T47D (cell line): ENCODE measurements at regions not wholly inside any gene's neighbourhood (a gene's known extent, or its start where the extent isn't known, plus 50 kb on each side); places are given as distances from the start of the nearest gene placed in this dataset.
"Not testable (repeated sequence)": the region's sequence is repeated elsewhere in the genome, so short reads cannot be mapped to it uniquely, and the experiment has no call there.

Experiments
- DNase-seq, 2 experiments: peaks; one replicate each; pipeline versions ENCODE4 v3.0.0 to v3.0.0-alpha.2; 2011 to 2012; ENCODE audit warnings: low read depth in 1 of 2, low spot score in 1 of 2
- JUND ChIP-seq: IDR thresholded peaks from 2 replicates; pipeline ENCODE4 v1.6.1; 2012; ENCODE audit warnings: low read depth
- in situ Hi-C: cut with HindIII; loops from 2 replicates; pipeline ENCODE4 v1.10.0; 2016; ENCODE audit warnings: low sequenced_read_pairs, low pct_unique_long_range_greater_than_20kb

GRCh38 chr3:40915346-40915865 is 283.9 kb upstream of the CTNNB1 start:
- in situ Hi-C loops: no loop called here
- no peak for DNase-seq
- TF ChIP-seq JUND: no peak

GRCh38 chr3:40920041-40920440 is 279.3 kb upstream of the CTNNB1 start:
- no peak for DNase-seq
- in situ Hi-C loops: no loop called here
- no peak for TF ChIP-seq JUND

- TF ChIP-seq JUND: no peak
- DNase-seq: no peak
- in situ Hi-C loops: no loop called here
These were observed 278.1 kb upstream of the CTNNB1 start for GRCh38 chr3:40921251-40921650.

GRCh38 chr3:40923143-40923542 is 276.2 kb upstream of the CTNNB1 start:
- DNase-seq: no peak
- no peak for TF ChIP-seq JUND
- in situ Hi-C loops: no loop called here

- TF ChIP-seq JUND: no peak
- in situ Hi-C loops: no loop called here
- no peak for DNase-seq
These were observed 275.7 kb upstream of the CTNNB1 start for GRCh38 chr3:40923651-40924050.

- in situ Hi-C loops: no loop called here
- peak in 1 of 2 experiments; percentile 31 for DNase-seq
- TF ChIP-seq JUND: no peak
These were observed 274.7 kb upstream of the CTNNB1 start for GRCh38 chr3:40924559-40925141.

GRCh38 chr3:40925231-40925630 is 274.1 kb upstream of the CTNNB1 start:
- no peak for DNase-seq
- in situ Hi-C loops: no loop called here
- no peak for TF ChIP-seq JUND

GRCh38 chr3:40930131-40930538 is 269.2 kb upstream of the CTNNB1 start:
- no peak for DNase-seq

GRCh38 chr3:40930756-40931155 is 268.5 kb upstream of the CTNNB1 start:
- DNase-seq: no peak
- TF ChIP-seq JUND: no peak
- in situ Hi-C loops: no loop called here

More at GRCh38 chr3:40930131-40930538, 269.2 kb upstream of the CTNNB1 start:
- TF ChIP-seq JUND: no peak
- in situ Hi-C loops: no loop called here

GRCh38 chr3:40938591-40938990 is 260.7 kb upstream of the CTNNB1 start:
- no peak for DNase-seq
- no peak for TF ChIP-seq JUND
- in situ Hi-C loops: no loop called here

- no peak for TF ChIP-seq JUND
- in situ Hi-C loops: no loop called here
- no peak for DNase-seq
These were observed 260.1 kb upstream of the CTNNB1 start for GRCh38 chr3:40939030-40939740.

GRCh38 chr3:40939741-40940130 is 259.6 kb upstream of the CTNNB1 start:
- no peak for DNase-seq
- in situ Hi-C loops: no loop called here
- no peak for TF ChIP-seq JUND

GRCh38 chr3:40940651-40941050 is 258.7 kb upstream of the CTNNB1 start:
- DNase-seq: no peak
- TF ChIP-seq JUND: no peak
- in situ Hi-C loops: no loop called here

GRCh38 chr3:40947022-40947421 is 252.3 kb upstream of the CTNNB1 start:
- in situ Hi-C loops, DNase-seq: not testable (repeated sequence)

- DNase-seq, in situ Hi-C loops: not testable (repeated sequence)
These were observed 250.0 kb upstream of the CTNNB1 start for GRCh38 chr3:40949347-40949746.
